ENCODE measurements at regions not wholly inside any gene's neighbourhood (a gene's known extent, or its start where the extent isn't known, plus 50 kb on each side); places are given as distances from the start of the nearest gene placed in this dataset.
A peak's percentile ranks its signal among the peaks of the same experiment; 100 is the strongest.

GRCh38 chr16:54424043-54424451 is 137.5 kb upstream of the IRX3 start:
- Histone ChIP-seq H3K9me3 (ENCODE audit: control insufficient read depth in 3 of 3, low read length in 3 of 3) (no peaks in the 10 kb centered on the region), H3K9ac (ENCODE audit: low read depth in 1 of 3, low read length in 3 of 3) (no peak overlapping the region), H3K27ac (ENCODE audit: low read depth, low read length) (no peak overlapping the region), H3K4me1 (ENCODE audit: control insufficient read depth in 3 of 3, insufficient read depth in 3 of 3, low read length in 3 of 3) (peaks cover 0 to 2% (median 0%) of the 10 kb centered on the region in 3 donors), H3K27me3 (ENCODE audit: control insufficient read depth in 3 of 3, insufficient read depth in 3 of 3, low read length in 3 of 3) (peaks cover 0 to 8% (median 4%) of the 10 kb centered on the region in 3 donors), H3K4me3 (ENCODE audit: low read length in 3 of 3) (no peak overlapping the region), H3K36me3 (ENCODE audit: control insufficient read depth in 3 of 3, insufficient read depth in 3 of 3, low read length in 3 of 3) (no peaks in the 10 kb centered on the region)

- peaks cover 0 to 2% (median 0%) of the 10 kb centered on the region in 3 donors for H3K4me1 ChIP-seq (ENCODE audit: control insufficient read depth in 3 of 3, insufficient read depth in 3 of 3, low read length in 3 of 3)
- no peak overlapping the region for H3K4me3 ChIP-seq (ENCODE audit: low read length in 3 of 3)
- no peak overlapping the region for H3K27ac ChIP-seq (ENCODE audit: low read depth, low read length)
- H3K9me3 ChIP-seq (ENCODE audit: control insufficient read depth in 3 of 3, low read length in 3 of 3), result no peaks in the 10 kb centered on the region
- no peaks in the 10 kb centered on the region for H3K36me3 ChIP-seq (ENCODE audit: control insufficient read depth in 3 of 3, insufficient read depth in 3 of 3, low read length in 3 of 3)
- no peak overlapping the region for H3K9ac ChIP-seq (ENCODE audit: low read depth in 1 of 3, low read length in 3 of 3)
- H3K27me3 ChIP-seq (ENCODE audit: control insufficient read depth in 3 of 3, insufficient read depth in 3 of 3, low read length in 3 of 3), result no peaks in the 10 kb centered on the region
Measured at GRCh38 chr16:54422569-54422978, 136.0 kb upstream of the IRX3 start.

GRCh38 chr16:54422159-54422558 is 135.6 kb upstream of the IRX3 start:
- Histone ChIP-seq H3K4me3 (ENCODE audit: low read length in 3 of 3) (no peak overlapping the region), H3K36me3 (ENCODE audit: control insufficient read depth in 3 of 3, insufficient read depth in 3 of 3, low read length in 3 of 3) (no peaks in the 10 kb centered on the region), H3K27me3 (ENCODE audit: control insufficient read depth in 3 of 3, insufficient read depth in 3 of 3, low read length in 3 of 3) (no peaks in the 10 kb centered on the region), H3K4me1 (ENCODE audit: control insufficient read depth in 3 of 3, insufficient read depth in 3 of 3, low read length in 3 of 3) (peaks cover 0 to 2% (median 0%) of the 10 kb centered on the region in 3 donors), H3K9me3 (ENCODE audit: control insufficient read depth in 3 of 3, low read length in 3 of 3) (no peaks in the 10 kb centered on the region), H3K27ac (ENCODE audit: low read depth, low read length) (no peak overlapping the region), H3K9ac (ENCODE audit: low read depth in 1 of 3, low read length in 3 of 3) (no peak overlapping the region)

GRCh38 chr16:54421220-54421619 is 134.6 kb upstream of the IRX3 start:
- no peak overlapping the region for H3K4me3 ChIP-seq (ENCODE audit: low read length in 3 of 3)
- no peaks in the 10 kb centered on the region for H3K27me3 ChIP-seq (ENCODE audit: control insufficient read depth in 3 of 3, insufficient read depth in 3 of 3, low read length in 3 of 3)
- no peak overlapping the region for H3K27ac ChIP-seq (ENCODE audit: low read depth, low read length)
- no peak overlapping the region for H3K9ac ChIP-seq (ENCODE audit: low read depth in 1 of 3, low read length in 3 of 3)
- no peaks in the 10 kb centered on the region for H3K36me3 ChIP-seq (ENCODE audit: control insufficient read depth in 3 of 3, insufficient read depth in 3 of 3, low read length in 3 of 3)
- peaks cover 0 to 2% (median 0%) of the 10 kb centered on the region in 3 donors for H3K4me1 ChIP-seq (ENCODE audit: control insufficient read depth in 3 of 3, insufficient read depth in 3 of 3, low read length in 3 of 3)
- H3K9me3 ChIP-seq (ENCODE audit: control insufficient read depth in 3 of 3, low read length in 3 of 3), result no peaks in the 10 kb centered on the region

- Histone ChIP-seq H3K27me3 (ENCODE audit: control insufficient read depth in 3 of 3, insufficient read depth in 3 of 3, low read length in 3 of 3) (no peaks in the 10 kb centered on the region), H3K27ac (ENCODE audit: low read depth, low read length) (no peak overlapping the region), H3K36me3 (ENCODE audit: control insufficient read depth in 3 of 3, insufficient read depth in 3 of 3, low read length in 3 of 3) (no peaks in the 10 kb centered on the region), H3K9me3 (ENCODE audit: control insufficient read depth in 3 of 3, low read length in 3 of 3) (peaks cover 0 to 4% (median 0%) of the 10 kb centered on the region in 3 donors), H3K4me3 (ENCODE audit: low read length in 3 of 3) (no peak overlapping the region), H3K4me1 (ENCODE audit: control insufficient read depth in 3 of 3, insufficient read depth in 3 of 3, low read length in 3 of 3) (peaks cover 0 to 2% (median 0%) of the 10 kb centered on the region in 3 donors), H3K9ac (ENCODE audit: low read depth in 1 of 3, low read length in 3 of 3) (no peak overlapping the region)
Measured at GRCh38 chr16:54418903-54419302, 132.3 kb upstream of the IRX3 start.

GRCh38 chr16:54417384-54417783 is 130.8 kb upstream of the IRX3 start:
- H3K9me3 ChIP-seq (ENCODE audit: control insufficient read depth in 3 of 3, low read length in 3 of 3), result peaks cover 0 to 4% (median 0%) of the 10 kb centered on the region in 3 donors
- H3K36me3 ChIP-seq (ENCODE audit: control insufficient read depth in 3 of 3, insufficient read depth in 3 of 3, low read length in 3 of 3), result no peaks in the 10 kb centered on the region
- peaks cover 0 to 2% (median 0%) of the 10 kb centered on the region in 3 donors for H3K4me1 ChIP-seq (ENCODE audit: control insufficient read depth in 3 of 3, insufficient read depth in 3 of 3, low read length in 3 of 3)
- H3K27ac ChIP-seq (ENCODE audit: low read depth, low read length), result no peak overlapping the region
- peaks cover 0 to 3% (median under 1%) of the 10 kb centered on the region in 3 donors for H3K27me3 ChIP-seq (ENCODE audit: control insufficient read depth in 3 of 3, insufficient read depth in 3 of 3, low read length in 3 of 3)
- no peak overlapping the region for H3K9ac ChIP-seq (ENCODE audit: low read depth in 1 of 3, low read length in 3 of 3)
- no peak overlapping the region for H3K4me3 ChIP-seq (ENCODE audit: low read length in 3 of 3)

- H3K27ac ChIP-seq (ENCODE audit: low read depth, low read length), result no peak overlapping the region
- H3K9me3 ChIP-seq (ENCODE audit: control insufficient read depth in 3 of 3, low read length in 3 of 3), result peaks cover 0 to 4% (median 0%) of the 10 kb centered on the region in 3 donors
- H3K4me3 ChIP-seq (ENCODE audit: low read length in 3 of 3), result no peak overlapping the region
- H3K9ac ChIP-seq (ENCODE audit: low read depth in 1 of 3, low read length in 3 of 3), result no peak overlapping the region
- peaks cover 0 to 5% (median 2%) of the 10 kb centered on the region in 3 donors for H3K27me3 ChIP-seq (ENCODE audit: control insufficient read depth in 3 of 3, insufficient read depth in 3 of 3, low read length in 3 of 3)
- no peaks in the 10 kb centered on the region for H3K36me3 ChIP-seq (ENCODE audit: control insufficient read depth in 3 of 3, insufficient read depth in 3 of 3, low read length in 3 of 3)
- peaks cover 7% of the 10 kb centered on the region in 3 donors for H3K4me1 ChIP-seq (ENCODE audit: control insufficient read depth in 3 of 3, insufficient read depth in 3 of 3, low read length in 3 of 3)
Measured at GRCh38 chr16:54414671-54415070, 128.1 kb upstream of the IRX3 start.

- peaks cover 7% of the 10 kb centered on the region in 3 donors for H3K4me1 ChIP-seq (ENCODE audit: control insufficient read depth in 3 of 3, insufficient read depth in 3 of 3, low read length in 3 of 3)
- H3K9ac ChIP-seq (ENCODE audit: low read depth in 1 of 3, low read length in 3 of 3), result no peak overlapping the region
- H3K9me3 ChIP-seq (ENCODE audit: control insufficient read depth in 3 of 3, low read length in 3 of 3), result peaks cover 0 to 4% (median 0%) of the 10 kb centered on the region in 3 donors
- no peak overlapping the region for H3K27ac ChIP-seq (ENCODE audit: low read depth, low read length)
- no peaks in the 10 kb centered on the region for H3K36me3 ChIP-seq (ENCODE audit: control insufficient read depth in 3 of 3, insufficient read depth in 3 of 3, low read length in 3 of 3)
- peaks cover 0 to 5% (median 2%) of the 10 kb centered on the region in 3 donors for H3K27me3 ChIP-seq (ENCODE audit: control insufficient read depth in 3 of 3, insufficient read depth in 3 of 3, low read length in 3 of 3)
- H3K4me3 ChIP-seq (ENCODE audit: low read length in 3 of 3), result no peak overlapping the region
Measured at GRCh38 chr16:54412777-54413455, 126.3 kb upstream of the IRX3 start.

- Histone ChIP-seq H3K27ac (ENCODE audit: low read depth, low read length) (no peak overlapping the region), H3K4me1 (ENCODE audit: control insufficient read depth in 3 of 3, insufficient read depth in 3 of 3, low read length in 3 of 3) (peaks cover 7% of the 10 kb centered on the region in 3 donors), H3K9ac (ENCODE audit: low read depth in 1 of 3, low read length in 3 of 3) (peak overlapping the region in 1 of 3 donors; percentile 34), H3K4me3 (ENCODE audit: low read length in 3 of 3) (peak overlapping the region in 2 of 3 donors; percentile 17 to 51), H3K36me3 (ENCODE audit: control insufficient read depth in 3 of 3, insufficient read depth in 3 of 3, low read length in 3 of 3) (no peaks in the 10 kb centered on the region), H3K27me3 (ENCODE audit: control insufficient read depth in 3 of 3, insufficient read depth in 3 of 3, low read length in 3 of 3) (peaks cover 0 to 5% (median 2%) of the 10 kb centered on the region in 3 donors), H3K9me3 (ENCODE audit: control insufficient read depth in 3 of 3, low read length in 3 of 3) (peaks cover 0 to 4% (median 0%) of the 10 kb centered on the region in 3 donors)
Measured at GRCh38 chr16:54412037-54412436, 125.5 kb upstream of the IRX3 start.

GRCh38 chr16:54411544-54411943 is 125.0 kb upstream of the IRX3 start:
- Histone ChIP-seq H3K4me1 (ENCODE audit: control insufficient read depth in 3 of 3, insufficient read depth in 3 of 3, low read length in 3 of 3) (peaks cover 7% of the 10 kb centered on the region in 3 donors), H3K27me3 (ENCODE audit: control insufficient read depth in 3 of 3, insufficient read depth in 3 of 3, low read length in 3 of 3) (peaks cover 0 to 5% (median 2%) of the 10 kb centered on the region in 3 donors), H3K9me3 (ENCODE audit: control insufficient read depth in 3 of 3, low read length in 3 of 3) (peaks cover 0 to 4% (median 0%) of the 10 kb centered on the region in 3 donors), H3K9ac (ENCODE audit: low read depth in 1 of 3, low read length in 3 of 3) (peak overlapping the region in 2 of 3 donors; percentile 34 to 51), H3K36me3 (ENCODE audit: control insufficient read depth in 3 of 3, insufficient read depth in 3 of 3, low read length in 3 of 3) (no peaks in the 10 kb centered on the region), H3K4me3 (ENCODE audit: low read length in 3 of 3) (peak overlapping the region; percentile 51 to 64 (median 56)), H3K27ac (ENCODE audit: low read depth, low read length) (no peak overlapping the region)
